ENCODE measurements at regions not wholly inside any gene's neighbourhood (a gene's known extent, or its start where the extent isn't known, plus 50 kb on each side); places are given as distances from the start of the nearest gene placed in this dataset.

- TF ChIP-seq RCOR1 (IDR thresholded peaks at IDR 0.05; ENCODE audit: insufficient replicate concordance, low read length): no peak
- TF ChIP-seq BHLHE40 (IDR thresholded peaks at IDR 0.05; ENCODE audit: low read depth, low read length): no peak
- no peak for TF ChIP-seq POLR2A (IDR thresholded peaks at IDR 0.05; ENCODE audit: low read depth, low read length)
- TF ChIP-seq CTCF (conservative IDR thresholded peaks at IDR 0.05; ENCODE audit: low read depth, low read length): no peak
- no peak for TF ChIP-seq RAD21 (IDR thresholded peaks at IDR 0.05; ENCODE audit: low read length)
- TF ChIP-seq, protein P1, sequence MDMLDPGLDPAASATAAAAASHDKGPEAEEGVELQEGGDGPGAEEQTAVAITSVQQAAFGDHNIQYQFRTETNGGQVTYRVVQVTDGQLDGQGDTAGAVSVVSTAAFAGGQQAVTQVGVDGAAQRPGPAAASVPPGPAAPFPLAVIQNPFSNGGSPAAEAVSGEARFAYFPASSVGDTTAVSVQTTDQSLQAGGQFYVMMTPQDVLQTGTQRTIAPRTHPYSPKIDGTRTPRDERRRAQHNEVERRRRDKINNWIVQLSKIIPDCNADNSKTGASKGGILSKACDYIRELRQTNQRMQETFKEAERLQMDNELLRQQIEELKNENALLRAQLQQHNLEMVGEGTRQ (IDR thresholded peaks at IDR 0.05; ENCODE audit: low read depth, low read length): no peak
- TF ChIP-seq MAFK (IDR thresholded peaks at IDR 0.05; ENCODE audit: low read depth, low read length): no peak
- no peak for TF ChIP-seq NFE2L2 (IDR thresholded peaks at IDR 0.05; ENCODE audit: low read depth, low read length)
- no peak for TF ChIP-seq FOS (IDR thresholded peaks at IDR 0.05; ENCODE audit: low read depth, low read length)
- no peak for TF ChIP-seq RFX5 (IDR thresholded peaks at IDR 0.05; ENCODE audit: low read depth, low read length)
- no peak for TF ChIP-seq ELK1 (IDR thresholded peaks at IDR 0.05; ENCODE audit: borderline replicate concordance, low read depth, low read length)
- no peak for TF ChIP-seq SMC3 (IDR thresholded peaks at IDR 0.05; ENCODE audit: low read depth, low read length)
- no peak for TF ChIP-seq CEBPB (IDR thresholded peaks at IDR 0.05; ENCODE audit: low read depth, low read length)
- TF ChIP-seq MXI1 (IDR thresholded peaks at IDR 0.05; ENCODE audit: borderline replicate concordance, low read depth, low read length): no peak
Observed at GRCh38 chrX:1134156-1134555, 78.3 kb downstream of the CRLF2 start.
